Cardiac muscle cell (in vitro differentiated cells and primary cell): ENCODE measurements at regions not wholly inside any gene's neighbourhood (a gene's known extent, or its start where the extent isn't known, plus 50 kb on each side); places are given as distances from the start of the nearest gene placed in this dataset.

Experiments
- DNase-seq, 2 donors: peaks; one replicate each; pipeline versions ENCODE4 v3.0.0 to v3.0.0-alpha.2; 2010 to 2017; ENCODE audit warnings: low read depth in 1 of 2, low spot score in 1 of 2
- H3K27ac ChIP-seq: fragments of 200-600 bp; sonication (generic); 2 replicates; pipeline ENCODE4 v1.5.1; 2016
- H3K27me3 ChIP-seq: fragments of 200-600 bp; sonication (generic); 2 replicates; pipeline ENCODE4 v1.6.0; 2016; ENCODE audit warnings: control low read depth
- H3K36me3 ChIP-seq: fragments of 200-600 bp; sonication (generic); 2 replicates; pipeline ENCODE4 v1.5.1; 2016; ENCODE audit warnings: control low read depth
- H3K4me1 ChIP-seq: fragments of 200-600 bp; sonication (generic); 2 replicates; pipeline ENCODE4 v1.8.1; 2017; ENCODE audit warnings: low read depth, mild to moderate bottlenecking, mixed run types
- H3K4me3 ChIP-seq: fragments of 200-600 bp; sonication (generic); 2 replicates; pipeline ENCODE4 v1.5.1; 2016; ENCODE audit warnings: mild to moderate bottlenecking
- H3K9me3 ChIP-seq: fragments of 200-600 bp; sonication (generic); 2 replicates; pipeline ENCODE4 v1.5.1; 2017; ENCODE audit warnings: low read depth, mild to moderate bottlenecking, control low read depth
- CTCF ChIP-seq: IDR thresholded peaks from 2 replicates; pipeline ENCODE4 v1.5.1; 2012; ENCODE audit warnings: low read depth, mild to moderate bottlenecking, low read length

- Histone ChIP-seq H3K36me3 (no peaks in the 10 kb centered on the region), H3K4me3 (no peak overlapping the region), H3K27ac (no peak overlapping the region), H3K9me3 (no peaks in the 10 kb centered on the region), H3K4me1 (no peaks in the 10 kb centered on the region), H3K27me3 (no peaks in the 10 kb centered on the region)
- TF ChIP-seq CTCF, result no peak
- DNase-seq, result no peak
These were observed 1132.4 kb upstream of the ADGRL2 start for GRCh38 chr1:80668372-80668771.

GRCh38 chr1:80666073-80666472 is 1134.7 kb upstream of the ADGRL2 start:
- H3K4me1 ChIP-seq, result no peaks in the 10 kb centered on the region
- no peaks in the 10 kb centered on the region for H3K27me3 ChIP-seq
- H3K9me3 ChIP-seq, result no peaks in the 10 kb centered on the region
- TF ChIP-seq CTCF, result no peak
- no peaks in the 10 kb centered on the region for H3K36me3 ChIP-seq
- no peak overlapping the region for H3K4me3 ChIP-seq
- DNase-seq, result no peak
- no peak overlapping the region for H3K27ac ChIP-seq

- H3K36me3 ChIP-seq, result no peaks in the 10 kb centered on the region
- H3K27ac ChIP-seq, result no peak overlapping the region
- no peak for TF ChIP-seq CTCF
- H3K27me3 ChIP-seq, result no peaks in the 10 kb centered on the region
- no peaks in the 10 kb centered on the region for H3K4me1 ChIP-seq
- H3K4me3 ChIP-seq, result no peak overlapping the region
- DNase-seq, result no peak
- H3K9me3 ChIP-seq, result no peaks in the 10 kb centered on the region
These were observed 1141.6 kb upstream of the ADGRL2 start for GRCh38 chr1:80659161-80659560.

GRCh38 chr1:80657707-80658106 is 1143.0 kb upstream of the ADGRL2 start:
- Histone ChIP-seq H3K4me1 (no peaks in the 10 kb centered on the region), H3K27ac (no peak overlapping the region), H3K4me3 (no peak overlapping the region), H3K27me3 (no peaks in the 10 kb centered on the region), H3K36me3 (no peaks in the 10 kb centered on the region), H3K9me3 (no peaks in the 10 kb centered on the region)
- TF ChIP-seq CTCF, result no peak
- DNase-seq, result no peak

GRCh38 chr1:80657044-80657643 is 1143.6 kb upstream of the ADGRL2 start:
- Histone ChIP-seq H3K4me3 (no peak overlapping the region), H3K36me3 (no peaks in the 10 kb centered on the region), H3K9me3 (no peaks in the 10 kb centered on the region), H3K27me3 (no peaks in the 10 kb centered on the region), H3K4me1 (no peaks in the 10 kb centered on the region), H3K27ac (no peak overlapping the region)
- DNase-seq, result no peak
- no peak for TF ChIP-seq CTCF

- no peak for TF ChIP-seq CTCF
- H3K9me3 ChIP-seq, result no peaks in the 10 kb centered on the region
- no peak overlapping the region for H3K27ac ChIP-seq
- H3K36me3 ChIP-seq, result no peaks in the 10 kb centered on the region
- no peak for DNase-seq
- H3K4me1 ChIP-seq, result no peaks in the 10 kb centered on the region
- no peaks in the 10 kb centered on the region for H3K27me3 ChIP-seq
- H3K4me3 ChIP-seq, result no peak overlapping the region
These were observed 1144.1 kb upstream of the ADGRL2 start for GRCh38 chr1:80656641-80657040.
